ENCODE measurements at regions not wholly inside any gene's neighbourhood (a gene's known extent, or its start where the extent isn't known, plus 50 kb on each side); places are given as distances from the start of the nearest gene placed in this dataset.

DNA sequence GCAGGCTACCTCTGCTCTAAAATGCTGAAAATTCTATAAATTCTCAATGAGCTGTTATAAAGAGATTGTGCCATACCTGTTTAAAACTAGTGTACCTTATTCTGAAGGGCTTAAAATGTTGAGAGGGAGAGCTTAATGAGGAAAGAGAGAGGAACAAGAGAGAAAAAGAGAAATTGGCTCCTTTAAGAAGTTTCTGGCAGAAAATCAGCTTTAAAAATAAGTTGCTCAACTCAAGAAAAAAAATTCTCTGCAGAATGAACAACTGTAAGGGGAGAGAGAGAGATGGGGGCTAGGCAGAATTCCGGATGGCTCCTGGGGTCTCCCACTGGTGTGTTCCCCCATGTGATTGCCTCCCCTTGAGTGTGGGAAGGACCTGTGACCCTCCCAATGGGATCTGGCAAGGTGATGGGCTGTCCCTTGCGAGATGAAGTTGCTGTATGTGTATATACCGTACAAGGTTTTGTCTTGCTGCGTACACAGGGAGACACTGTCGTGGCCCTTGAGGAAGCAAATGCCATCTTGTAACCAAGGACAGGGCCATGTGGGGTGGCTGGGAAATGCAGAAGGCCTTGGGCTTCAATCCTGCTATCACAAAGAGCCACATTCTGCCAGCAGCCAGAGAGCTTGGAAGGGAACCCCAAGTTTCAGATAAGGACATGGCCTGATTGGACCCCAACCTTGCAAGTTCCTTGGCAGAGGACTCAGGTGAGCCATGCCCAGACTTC, 64.3 kb upstream of the S1PR3 start:
- no peak for DNase-seq (ENCODE audit: low spot score)

DNA sequence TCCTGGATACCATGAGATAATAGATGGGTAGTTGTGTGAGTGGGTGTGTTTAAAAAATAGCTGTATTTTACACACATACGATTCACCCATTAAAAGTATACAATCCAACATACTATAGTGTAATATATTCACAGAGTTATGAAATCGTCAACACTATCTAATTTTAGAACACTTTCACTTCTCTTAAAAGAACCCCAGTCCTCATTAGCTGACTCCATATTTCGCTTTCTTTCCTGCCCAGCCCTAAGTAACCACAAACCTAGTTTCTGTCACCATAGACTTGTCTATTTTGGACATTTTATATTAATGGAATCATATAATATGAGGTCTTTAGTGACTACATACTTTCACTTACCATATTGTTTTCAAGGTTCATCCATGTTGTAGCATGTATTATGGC, 63.8 kb upstream of the S1PR3 start:
- DNase-seq (ENCODE audit: low spot score), result no peak

DNA sequence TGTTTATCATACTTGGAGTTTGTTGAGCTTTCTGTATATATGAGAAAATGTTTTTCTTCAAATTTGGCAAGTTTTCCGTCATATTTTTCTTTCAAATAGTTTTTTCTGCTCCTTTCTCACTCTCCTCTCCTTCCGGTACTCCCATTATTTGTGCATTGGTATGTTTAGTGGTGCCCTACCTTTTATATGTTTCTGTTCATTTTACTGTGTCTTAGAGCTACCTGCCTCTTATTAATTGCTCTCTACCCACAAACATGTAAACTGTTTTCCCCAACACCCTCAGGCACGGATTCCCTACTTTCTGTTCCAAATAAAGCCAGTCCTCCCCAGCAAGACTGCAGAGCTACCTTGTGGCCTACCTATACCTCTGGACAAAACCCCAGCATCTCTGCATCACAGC, 60.6 kb upstream of the S1PR3 start:
- DNase-seq (ENCODE audit: low spot score), result no peak

DNA sequence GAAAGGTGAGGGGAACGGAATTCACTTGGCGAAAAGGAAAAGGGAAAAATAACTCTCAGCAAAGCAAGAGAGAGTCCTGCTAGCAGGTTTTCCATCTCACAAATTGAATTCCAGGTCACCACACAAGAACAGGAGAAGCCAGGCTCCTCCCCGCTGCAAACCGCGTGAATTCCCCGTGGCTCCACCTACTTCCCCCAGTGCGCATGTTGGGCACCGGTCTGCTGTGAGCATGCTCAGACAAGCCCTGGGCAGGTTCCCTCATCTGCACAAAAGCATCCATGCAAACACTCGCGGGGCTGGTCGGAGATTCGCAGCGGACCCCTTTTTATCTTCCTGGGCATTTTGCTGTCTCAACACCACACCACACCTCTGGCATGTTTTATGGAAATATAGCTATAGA, 58.5 kb upstream of the S1PR3 start:
- DNase-seq (ENCODE audit: low spot score), result no peak

DNA sequence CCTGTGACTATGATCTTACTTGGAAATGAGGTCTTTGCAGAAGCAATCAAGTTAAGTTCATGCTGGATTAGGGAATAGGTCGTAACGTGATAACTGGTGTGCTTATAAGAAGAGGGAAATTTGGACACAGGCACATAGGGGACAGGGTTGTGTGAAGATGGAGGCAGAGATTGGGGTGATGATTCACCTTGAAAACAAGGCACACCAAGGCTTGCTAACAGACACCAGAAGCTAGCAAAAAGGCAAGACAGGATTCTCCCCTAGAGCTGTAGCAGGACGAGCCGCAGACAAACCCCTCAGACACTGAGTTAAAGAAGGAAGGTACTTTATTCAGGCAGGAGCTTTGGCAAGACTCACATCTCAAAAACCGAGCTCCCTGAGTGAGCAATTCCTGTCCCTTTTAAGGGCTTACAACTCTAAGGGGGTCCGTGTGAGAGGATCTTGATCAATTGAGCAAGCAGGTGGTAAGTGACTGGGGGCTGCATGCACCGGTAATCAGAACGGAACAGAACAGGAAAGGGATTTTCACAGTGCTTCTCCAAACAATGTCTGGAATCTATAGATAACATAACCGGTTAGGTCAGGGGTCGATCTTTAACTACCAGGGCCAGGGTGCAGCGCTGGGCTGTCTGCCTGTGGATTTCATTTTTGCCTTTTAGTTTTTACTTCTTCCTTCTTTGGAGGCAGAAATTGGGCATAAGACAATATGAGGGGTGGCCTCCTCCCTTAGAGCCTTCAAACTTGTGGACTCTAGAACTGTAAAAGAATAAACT, 57.5 kb upstream of the S1PR3 start:
- DNase-seq (ENCODE audit: low spot score), result no peak

DNA sequence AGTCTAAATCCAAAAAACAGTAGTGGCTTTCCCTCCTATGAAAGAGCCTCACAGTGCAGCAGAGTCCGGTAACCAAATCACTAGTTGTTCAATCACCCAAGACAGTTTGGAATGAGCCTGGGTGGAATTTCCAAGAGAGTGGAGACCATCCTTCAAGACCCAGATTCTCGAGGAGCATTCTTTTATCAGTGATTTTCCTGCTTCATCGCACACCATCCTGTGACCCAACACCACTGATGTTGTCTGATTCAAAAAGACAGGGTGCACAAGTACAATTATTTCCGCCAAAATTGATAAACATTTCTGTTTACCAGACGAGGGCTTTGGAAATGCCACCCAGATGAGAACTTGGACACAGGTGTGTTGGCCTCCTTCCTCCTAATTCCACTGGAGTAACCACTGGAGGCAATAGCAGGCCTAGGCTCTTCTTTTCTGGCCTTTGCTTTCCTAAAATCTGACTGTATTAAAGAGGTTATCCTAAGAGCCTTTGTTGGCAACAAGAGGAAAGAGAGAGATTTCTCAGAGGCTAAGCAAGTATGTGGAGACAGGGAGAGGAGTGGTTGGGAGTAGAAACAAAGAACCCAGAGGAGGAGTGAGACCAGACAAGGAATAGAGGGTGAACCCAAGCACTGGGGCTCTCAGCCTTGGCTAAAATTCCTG, 56.3 kb upstream of the S1PR3 start:
- DNase-seq (ENCODE audit: low spot score), result no peak

DNA sequence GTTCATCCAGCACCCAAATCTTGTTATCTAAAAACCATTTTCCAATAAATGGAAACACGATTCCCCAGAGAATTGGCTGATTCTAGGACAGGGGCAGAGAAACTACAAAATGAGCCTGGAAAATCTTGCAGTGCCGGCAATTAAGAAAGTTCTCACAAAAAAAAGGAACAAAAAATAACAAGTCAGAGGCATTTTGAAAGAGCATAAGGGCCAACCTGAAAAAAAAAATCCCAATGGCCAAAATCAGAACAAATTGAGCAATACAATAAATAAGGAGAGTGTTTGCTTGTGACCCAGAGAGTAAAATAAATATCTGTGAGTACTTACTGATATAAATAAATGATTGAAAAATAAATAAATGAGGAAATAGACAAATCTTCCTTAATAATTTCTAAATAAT, 55.1 kb upstream of the S1PR3 start:
- DNase-seq (ENCODE audit: low spot score), result no peak

DNA sequence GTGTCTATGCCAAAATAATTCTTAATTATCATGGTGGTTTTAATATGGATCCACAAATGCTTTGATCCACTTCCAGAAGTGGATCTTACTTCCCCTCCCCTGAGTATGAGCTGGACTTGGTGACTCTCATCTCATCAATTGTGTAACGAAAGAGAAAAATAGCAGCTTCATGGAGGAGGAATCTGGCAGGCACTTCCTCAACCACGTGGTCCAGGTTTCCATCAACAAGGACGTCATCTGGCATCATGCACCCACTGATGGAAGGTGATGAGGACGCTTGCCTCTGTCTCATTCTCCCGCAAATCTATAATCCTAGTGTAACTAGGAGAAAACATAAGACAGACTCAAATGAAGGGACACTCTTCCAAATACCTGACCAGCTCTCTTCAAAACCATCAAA, 54.6 kb upstream of the S1PR3 start:
- DNase-seq (ENCODE audit: low spot score), result no peak

DNA sequence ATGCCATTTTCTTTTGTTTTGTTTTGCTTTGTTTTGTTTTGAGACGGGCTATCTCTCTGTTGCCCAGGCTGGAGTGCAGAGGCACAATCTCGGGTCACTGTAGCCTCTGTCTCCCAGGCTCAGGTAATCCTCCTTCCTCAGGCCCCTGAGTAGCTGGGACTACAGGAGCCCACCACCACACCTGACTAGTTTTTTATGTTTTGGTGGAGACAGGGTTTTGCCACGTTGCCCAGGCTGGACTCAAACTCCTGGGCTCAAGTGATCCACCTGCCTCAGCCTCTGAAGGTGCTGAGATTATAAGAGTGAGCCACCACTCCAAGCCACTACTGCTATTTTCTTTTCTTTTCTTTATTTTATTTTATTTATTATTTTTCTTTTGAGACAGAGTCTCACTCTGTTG, 54.0 kb upstream of the S1PR3 start:
- DNase-seq (ENCODE audit: low spot score), result no peak

DNA sequence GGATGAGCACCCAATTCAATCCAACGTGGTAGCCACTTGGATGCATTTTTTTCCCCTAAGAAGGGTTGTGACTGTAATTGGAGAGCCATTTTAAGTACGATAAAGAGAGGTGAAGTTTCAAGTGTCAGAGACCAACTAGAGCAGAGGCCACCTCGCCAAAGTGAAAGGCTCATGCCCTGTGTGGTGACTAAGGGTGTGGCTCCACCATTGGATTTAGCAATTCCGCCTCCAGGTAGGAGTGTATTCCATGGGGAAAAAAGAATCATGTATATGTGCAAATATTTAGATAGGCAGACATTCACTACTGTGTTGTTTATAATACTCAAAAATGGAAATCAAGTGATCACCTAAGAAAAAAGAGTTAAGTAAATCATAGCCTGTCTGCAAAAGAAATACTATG, 53.1 kb upstream of the S1PR3 start:
- DNase-seq (ENCODE audit: low spot score), result no peak

Measured in CD4-positive, alpha-beta T cell treated with Interleukin-15 for 4 hours (primary cell).